ENCODE measurements at regions not wholly inside any gene's neighbourhood (a gene's known extent, or its start where the extent isn't known, plus 50 kb on each side); places are given as distances from the start of the nearest gene placed in this dataset.

DNA sequence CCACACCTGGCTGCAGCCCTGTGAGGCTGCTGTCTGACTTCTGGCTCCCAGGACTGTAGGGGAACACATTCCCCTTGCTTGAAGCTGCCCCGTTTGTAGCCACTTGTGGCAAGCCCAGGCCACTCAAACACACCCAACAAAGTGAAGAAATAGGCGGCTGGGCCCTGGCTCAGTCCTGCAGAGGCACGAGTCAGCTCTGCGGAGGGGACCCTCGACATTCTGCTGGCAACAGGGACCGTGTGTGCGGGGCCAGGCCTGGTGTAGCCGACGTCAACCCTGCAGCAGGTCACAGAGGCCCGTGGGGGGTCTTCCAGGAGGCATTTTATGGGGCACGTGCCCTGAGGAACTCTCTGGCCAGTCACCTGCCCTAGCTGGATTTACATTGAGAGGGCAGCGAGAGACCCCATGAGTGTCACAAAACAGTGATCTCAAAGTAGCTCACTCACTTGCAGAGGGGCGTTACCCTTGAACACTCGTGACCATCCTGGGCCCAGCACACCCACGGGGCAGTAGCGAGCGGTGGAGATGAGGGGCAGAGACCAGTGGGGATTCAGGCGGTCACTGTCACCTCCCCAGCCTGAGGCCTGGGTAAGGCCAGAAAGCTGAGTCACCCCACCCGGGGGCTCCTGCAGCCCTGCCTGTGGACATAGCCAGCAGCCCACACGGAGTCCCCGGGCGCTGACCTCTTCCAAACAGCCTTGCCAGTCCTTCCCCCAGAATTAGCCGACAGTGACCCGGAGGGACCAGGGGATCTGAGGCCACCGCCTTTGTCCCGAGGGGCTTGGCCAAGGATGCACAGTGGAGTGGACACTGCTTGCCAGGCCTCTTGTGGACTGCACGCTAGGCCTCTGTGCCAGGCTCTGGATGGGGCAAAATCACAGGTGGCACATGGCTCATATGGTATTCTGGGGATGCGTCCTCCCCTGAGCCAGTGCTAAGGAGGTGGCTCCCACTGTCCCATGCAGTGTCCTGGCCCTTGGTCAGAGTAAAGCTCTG is 139.5 kb downstream of the CTTN start:
- DNase-seq = no peak

DNA sequence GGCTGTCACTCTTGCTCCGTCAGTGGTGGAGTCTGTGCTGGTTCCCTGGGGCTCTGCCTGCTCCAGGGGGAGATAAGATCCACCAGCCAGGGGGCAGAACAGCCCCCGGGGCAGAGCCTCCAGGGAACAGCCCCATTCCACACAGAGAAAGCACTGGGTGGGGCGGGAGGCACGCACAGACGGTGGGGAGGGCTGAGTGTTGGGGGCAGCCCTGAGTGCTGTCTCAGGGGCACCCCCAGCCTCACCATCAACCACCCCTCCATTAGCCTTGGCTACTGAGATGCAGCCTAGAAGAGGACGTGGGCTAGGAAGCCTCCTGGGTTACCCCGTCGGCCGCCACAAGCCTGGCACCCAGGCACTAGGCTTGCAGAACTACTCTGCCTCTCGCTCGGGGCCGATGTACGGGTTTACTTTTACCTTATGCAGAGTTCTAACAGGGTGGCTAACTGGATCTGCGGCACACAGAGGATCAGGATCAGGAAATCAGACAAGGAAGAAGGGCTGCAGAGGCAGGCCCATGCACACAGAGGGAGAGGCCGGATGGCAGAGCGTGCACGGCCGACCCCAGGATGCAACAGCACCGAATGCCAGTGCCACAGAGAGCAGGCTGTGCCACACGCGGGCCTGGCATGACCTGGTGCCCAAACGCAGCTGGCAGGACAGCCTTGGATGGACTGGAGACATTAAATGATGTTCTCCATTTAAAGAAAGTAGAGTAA is 140.5 kb downstream of the CTTN start:
- DNase-seq = no peak

GRCh38 chr11:70539360-70540095 is 141.2 kb downstream of the CTTN start:
- no peak for DNase-seq

- DNase-seq = no peak
These were observed 141.9 kb downstream of the CTTN start for GRCh38 chr11:70540196-70540595.

- DNase-seq = no peak
These were observed 142.8 kb downstream of the CTTN start for GRCh38 chr11:70541176-70541575.

- no peak for DNase-seq
These were observed 143.4 kb downstream of the CTTN start for GRCh38 chr11:70541699-70542098.

DNA sequence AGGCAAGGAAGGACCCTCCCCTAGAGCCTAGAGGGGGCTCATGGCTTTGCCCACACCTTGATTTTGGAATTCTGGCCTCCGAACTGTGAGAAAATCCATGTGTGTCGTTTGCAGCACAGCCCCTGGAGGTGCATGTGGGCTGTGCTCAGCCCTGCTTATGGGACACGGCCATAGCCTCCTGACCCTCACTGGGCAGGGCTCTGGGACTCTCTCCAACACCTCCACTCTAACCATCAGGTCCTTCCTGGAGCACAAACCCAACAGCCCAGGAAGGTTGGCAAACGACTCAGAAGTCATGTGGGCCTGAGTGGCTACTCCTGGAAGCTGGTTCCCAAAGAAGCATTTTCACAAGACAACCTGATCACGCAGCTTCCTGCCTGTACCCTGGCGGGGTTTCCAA is 144.1 kb downstream of the CTTN start:
- no peak for DNase-seq

DNA sequence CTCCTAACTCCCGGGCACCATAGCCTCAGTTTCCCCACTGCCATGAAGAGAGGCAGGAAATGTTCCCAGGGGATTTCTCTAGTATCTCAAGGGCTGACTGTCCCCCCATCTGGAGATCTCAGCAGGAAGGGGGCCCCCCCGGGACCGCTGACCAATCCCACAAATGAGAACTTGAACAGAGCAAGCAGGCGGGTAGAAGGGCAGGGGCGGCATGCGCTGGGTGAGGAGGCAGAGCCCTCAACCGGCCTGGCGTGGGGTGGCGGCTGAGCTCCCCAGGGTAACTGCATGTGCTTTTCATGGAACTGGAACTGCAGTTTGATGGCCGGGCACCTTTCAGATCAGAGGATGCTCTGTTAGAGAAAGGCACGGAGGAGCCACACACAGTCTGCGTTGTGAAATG is 144.5 kb downstream of the CTTN start:
- no peak for DNase-seq

- DNase-seq = no peak
These were observed 145.3 kb downstream of the CTTN start for GRCh38 chr11:70543611-70544010.

DNA sequence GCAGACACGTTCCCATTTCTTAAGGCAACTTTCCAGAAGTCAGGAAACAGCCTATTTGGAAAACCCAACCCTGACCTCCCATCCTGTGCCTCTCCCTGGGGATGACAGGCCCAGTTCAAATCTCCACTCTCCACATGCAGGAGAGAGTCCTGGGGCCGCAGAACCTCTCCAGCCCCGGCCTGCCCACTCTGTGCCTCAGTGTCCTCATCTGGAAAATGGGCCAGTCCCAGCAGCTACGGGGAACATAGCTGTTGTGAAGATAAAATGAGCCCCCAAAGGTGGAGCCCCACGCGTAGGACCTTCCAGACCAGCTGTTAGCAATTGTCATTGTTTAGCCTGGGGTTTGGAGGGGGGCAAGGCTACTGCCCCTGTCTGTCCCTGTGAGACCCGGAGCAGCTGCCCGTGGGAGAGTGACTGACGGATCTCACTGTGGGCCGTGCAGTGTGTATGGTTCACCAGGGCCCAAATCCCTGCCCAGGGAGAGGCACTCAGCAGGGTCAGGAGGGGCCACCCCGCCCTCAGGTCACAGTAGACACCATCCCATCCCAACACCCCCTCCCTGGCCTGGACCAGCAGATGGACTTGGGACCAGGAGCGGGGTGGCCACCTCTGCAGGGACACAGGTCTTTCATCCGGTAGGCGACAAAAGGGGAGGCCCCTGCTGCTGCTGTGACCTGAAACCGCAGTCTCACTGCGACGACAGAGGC is 145.9 kb downstream of the CTTN start:
- no peak for DNase-seq

DNA sequence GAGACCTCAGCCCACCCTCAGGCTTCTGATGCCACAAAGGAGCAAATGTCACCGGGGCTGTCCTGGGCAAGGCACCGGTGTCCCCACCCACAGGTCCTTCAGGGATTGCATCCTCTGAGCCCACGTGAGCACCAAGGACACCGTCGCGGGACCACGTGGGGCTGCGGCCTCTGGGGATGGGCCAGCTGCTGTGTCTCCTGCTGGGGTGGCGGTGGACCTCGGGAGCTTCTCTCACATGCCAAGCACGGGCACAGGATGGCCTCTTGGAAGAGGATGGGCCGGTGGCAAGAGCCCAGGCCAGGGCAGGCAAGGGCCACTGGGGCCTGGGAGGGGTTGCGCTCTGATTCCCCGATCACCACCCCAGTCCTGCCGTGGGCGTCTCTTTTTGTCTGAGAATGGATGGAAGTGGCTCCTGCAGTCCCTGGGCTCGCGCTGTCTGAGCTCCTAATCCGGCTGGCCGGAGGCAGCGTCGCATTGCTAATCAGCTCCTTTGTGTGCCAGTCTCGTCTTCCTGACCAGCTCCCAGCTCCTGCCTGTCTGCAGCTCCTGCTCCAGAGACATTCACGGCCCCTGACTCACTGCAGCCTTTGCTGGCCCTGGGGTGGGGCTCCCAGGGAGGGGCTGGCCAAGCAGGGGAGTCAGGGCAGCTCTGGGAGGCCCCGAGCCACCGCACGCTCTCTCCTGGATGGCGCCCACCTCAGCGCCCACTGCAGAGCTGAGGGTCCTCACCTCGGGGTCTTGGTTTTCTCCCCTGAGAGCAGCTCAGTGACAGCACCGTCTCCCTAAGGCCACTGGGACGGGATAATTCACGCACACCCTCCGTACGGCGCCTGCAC is 146.7 kb downstream of the CTTN start:
- DNase-seq = no peak

DNA sequence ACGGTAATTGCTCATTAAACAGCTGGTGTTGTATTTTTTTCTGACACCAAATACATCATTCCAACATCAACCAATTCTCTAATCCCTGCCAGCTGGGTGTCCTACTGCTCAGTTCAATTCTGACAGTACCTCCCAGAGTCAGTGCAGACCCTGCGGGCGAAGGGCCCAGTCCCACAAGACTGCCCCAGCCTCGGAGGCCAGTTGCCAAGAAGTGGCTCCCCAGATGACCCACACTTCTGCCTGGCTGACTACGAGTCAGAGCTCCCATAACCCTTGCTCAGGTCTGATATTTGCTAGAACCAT is 147.2 kb downstream of the CTTN start:
- DNase-seq = no peak

- no peak for DNase-seq
These were observed 148.0 kb downstream of the CTTN start for GRCh38 chr11:70546191-70546940.

DNA sequence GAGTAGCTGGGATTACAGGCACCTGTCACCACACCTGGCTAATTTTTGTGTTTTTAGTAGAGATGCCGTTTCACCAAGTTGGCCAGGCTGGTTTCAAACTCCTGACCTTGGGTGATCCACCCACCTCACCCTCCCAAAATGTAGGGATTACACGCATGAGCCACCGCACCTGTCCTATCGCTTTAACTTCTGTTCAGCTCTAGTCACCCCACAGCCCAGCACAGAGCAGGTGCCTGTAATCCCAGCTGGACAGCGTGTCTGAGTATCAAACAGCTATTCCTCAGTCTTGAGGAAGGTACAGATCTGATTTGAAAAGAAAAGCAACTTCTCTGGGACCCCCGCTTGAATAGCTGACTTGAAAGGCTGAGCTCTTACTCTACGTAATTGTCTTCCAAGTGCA is 149.1 kb downstream of the CTTN start:
- DNase-seq = no peak

GRCh38 chr11:70547821-70548670 is 149.7 kb downstream of the CTTN start:
- DNase-seq = no peak

GRCh38 chr11:70548976-70549375 is 150.6 kb downstream of the CTTN start:
- no peak for DNase-seq

DNA sequence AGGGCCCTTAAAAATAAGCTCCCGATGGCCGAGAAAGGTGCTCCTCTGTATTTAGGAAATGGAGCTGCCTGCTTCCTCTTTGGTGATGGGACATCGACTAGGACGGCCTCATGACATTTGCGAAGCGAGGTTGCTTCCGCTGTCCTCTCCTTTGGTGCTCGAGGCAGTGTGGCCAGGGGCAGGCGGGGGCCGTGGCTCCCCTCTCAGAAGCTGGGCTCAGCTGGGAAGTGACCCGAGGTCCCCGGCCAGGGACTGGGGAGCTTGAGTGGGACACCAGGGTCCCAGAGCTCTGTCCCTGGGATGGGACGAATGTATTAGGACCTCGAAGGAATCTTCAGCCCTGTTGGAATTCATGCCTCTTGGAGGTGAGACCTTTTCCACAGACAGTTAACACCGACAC is 151.1 kb downstream of the CTTN start:
- no peak for DNase-seq

- DNase-seq = no peak
These were observed 151.5 kb downstream of the CTTN start for GRCh38 chr11:70549796-70550195.

GRCh38 chr11:70550456-70551195 is 152.3 kb downstream of the CTTN start:
- no peak for DNase-seq

Data from central memory CD4-positive, alpha-beta T cell (primary cell).